Activated T-cell treated with anti-CD3 and anti-CD28 coated beads for 1 hour (primary cell): ENCODE measurements at regions not wholly inside any gene's neighbourhood (a gene's known extent, or its start where the extent isn't known, plus 50 kb on each side); places are given as distances from the start of the nearest gene placed in this dataset.
"Not testable (repeated sequence)": the region's sequence is repeated elsewhere in the genome, so short reads cannot be mapped to it uniquely, and the experiment has no call there.

Experiments
- DNase-seq: peaks from one replicate; pipeline ENCODE4 v3.0.0-alpha.2; 2020; ENCODE audit warnings: low read depth

GRCh38 chr2:236998236-236998635 lies 87.5 kb upstream of the COPS8 start:
- no peak for DNase-seq

GRCh38 chr2:236998758-236999157 lies 86.9 kb upstream of the COPS8 start:
- DNase-seq, result no peak

- DNase-seq, result no peak
Measured at GRCh38 chr2:237000481-237000880, 85.2 kb upstream of the COPS8 start.

GRCh38 chr2:237005341-237005740 lies 80.3 kb upstream of the COPS8 start:
- DNase-seq, result not testable (repeated sequence)

- DNase-seq, result no peak
Measured at GRCh38 chr2:237011206-237011795, 74.4 kb upstream of the COPS8 start.

GRCh38 chr2:237012004-237012403 lies 73.7 kb upstream of the COPS8 start:
- no peak for DNase-seq

GRCh38 chr2:237012577-237013267 lies 73.0 kb upstream of the COPS8 start:
- no peak for DNase-seq

GRCh38 chr2:237016121-237016915 lies 69.4 kb upstream of the COPS8 start:
- no peak for DNase-seq

GRCh38 chr2:237020090-237020489 lies 65.6 kb upstream of the COPS8 start:
- no peak for DNase-seq

- DNase-seq, result no peak
Measured at GRCh38 chr2:237022533-237022932, 63.2 kb upstream of the COPS8 start.

- DNase-seq, result no peak
Measured at GRCh38 chr2:237024255-237024654, 61.4 kb upstream of the COPS8 start.

- DNase-seq, result no peak
Measured at GRCh38 chr2:237025090-237025865, 60.4 kb upstream of the COPS8 start.

- peak; percentile 27 for DNase-seq
Measured at GRCh38 chr2:237026981-237027711, 58.5 kb upstream of the COPS8 start.

- no peak for DNase-seq
Measured at GRCh38 chr2:237027712-237028029, 58.0 kb upstream of the COPS8 start.

- no peak for DNase-seq
Measured at GRCh38 chr2:237030382-237030781, 55.3 kb upstream of the COPS8 start.

- DNase-seq, result no peak
Measured at GRCh38 chr2:237033536-237034060, 52.1 kb upstream of the COPS8 start.

GRCh38 chr2:237035781-237036475 lies 49.8 kb upstream of the COPS8 start:
- no peak for DNase-seq
